IMR-90 (cell line): ENCODE measurements at regions not wholly inside any gene's neighbourhood (a gene's known extent, or its start where the extent isn't known, plus 50 kb on each side); places are given as distances from the start of the nearest gene placed in this dataset.

Source experiments
- ATAC-seq: fragments of 200-7000 bp; cut with Tn5 transposase; 2 replicates; pipeline ENCODE4 v1.9.1; 2020; ENCODE audit warnings: low read depth, mild to moderate bottlenecking, moderate library complexity
- BruUV-seq: library from RNA; stranded (reverse); fragments of 400-500 nt; replicated peaks from 2 replicates; lab custom pipeline; 2021; lab: Mats Ljungman, UMichigan
- CTCF ChIA-PET: fragments of 300-600 bp; formaldehyde crosslinking; extraction: SDS; loops from one replicate; lab custom pipeline; 2021; ENCODE audit warnings: antibody characterized with exemption; lab: Yijun Ruan, JAX
- POLR2A ChIA-PET: fragments of 300-600 bp; sonication (Branson Sonifier 250); formaldehyde crosslinking; loops from one replicate; lab custom pipeline; 2022; ENCODE audit warnings: antibody characterized with exemption; ENCODE audit not compliant: unreplicated experiment; lab: Charles Lee
- DNase-seq: peaks from one replicate; pipeline ENCODE4 v3.0.0; 2013
- H2AFZ ChIP-seq: replicated peaks from 2 replicates; pipeline ENCODE3; 2013; ENCODE audit warnings: low read length, mild to moderate bottlenecking; ENCODE audit not compliant: poor library complexity
- H2AK5ac ChIP-seq: 2 replicates; pipeline ENCODE4 v1.6.1; 2013; ENCODE audit warnings: low read depth, low read length, inconsistent platforms
- H2AK9ac ChIP-seq: replicated peaks from 2 replicates; pipeline ENCODE3; 2013; ENCODE audit warnings: mild to moderate bottlenecking, low read depth, low read length, moderate library complexity; ENCODE audit not compliant: poor library complexity
- H2BK120ac ChIP-seq: 2 replicates; pipeline ENCODE4 v1.6.1; 2013; ENCODE audit warnings: low read depth, low read length, inconsistent platforms
- H2BK15ac ChIP-seq: 3 replicates; pipeline ENCODE4 v1.6.1; 2013; ENCODE audit warnings: low read depth, low read length, inconsistent platforms
- H2BK20ac ChIP-seq: 2 replicates; pipeline ENCODE4 v1.6.1; 2013; ENCODE audit warnings: low read depth, mild to moderate bottlenecking, inconsistent platforms, low read length, moderate library complexity
- H2BK5ac ChIP-seq: 2 replicates; pipeline ENCODE4 v1.6.1; 2013; ENCODE audit warnings: mild to moderate bottlenecking, low read depth, low read length, inconsistent platforms; ENCODE audit not compliant: poor library complexity, severe bottlenecking
- H3K14ac ChIP-seq: replicated peaks from 2 replicates; pipeline ENCODE4 v1.6.1; 2013; ENCODE audit warnings: low read depth, low read length, inconsistent platforms
- H3K18ac ChIP-seq: 2 replicates; pipeline ENCODE4 v1.6.1; 2013; ENCODE audit warnings: low read depth, low read length, control low read depth
- H3K23ac ChIP-seq: 2 replicates; pipeline ENCODE4 v1.6.1; 2013; ENCODE audit warnings: low read depth, low read length, inconsistent platforms
- H3K27ac ChIP-seq: 2 replicates; pipeline ENCODE4 v1.5.1; 2013; ENCODE audit warnings: mild to moderate bottlenecking, control low read depth, low read length; ENCODE audit not compliant: insufficient read depth
- H3K27me3 ChIP-seq: 2 replicates; pipeline ENCODE4 v1.6.1; 2013; ENCODE audit warnings: low read length; ENCODE audit not compliant: control insufficient read depth, insufficient read depth
- H3K36me3 ChIP-seq: 2 replicates; pipeline ENCODE4 v1.6.1; 2013; ENCODE audit warnings: low read length, mixed read lengths; ENCODE audit not compliant: control insufficient read depth, insufficient read depth
- H3K4ac ChIP-seq: 2 replicates; pipeline ENCODE4 v1.6.1; 2013; ENCODE audit warnings: low read depth, low read length, inconsistent platforms
- H3K4me1 ChIP-seq: 2 replicates; pipeline ENCODE4 v1.6.1; 2013; ENCODE audit warnings: low read length, mixed read lengths; ENCODE audit not compliant: control insufficient read depth, insufficient read depth
- H3K4me2 ChIP-seq: 2 replicates; pipeline ENCODE4 v1.6.1; 2013; ENCODE audit warnings: low read depth, mild to moderate bottlenecking, control low read depth, low read length, moderate library complexity
- H3K4me3 ChIP-seq: 2 replicates; pipeline ENCODE4 v1.5.1; 2013; ENCODE audit warnings: low read depth, mild to moderate bottlenecking, control low read depth, low read length, moderate library complexity; ENCODE audit not compliant: insufficient read depth
- H3K56ac ChIP-seq: 2 replicates; pipeline ENCODE4 v1.6.1; 2013; ENCODE audit warnings: low read length, inconsistent platforms; ENCODE audit not compliant: insufficient read depth; ENCODE audit errors: extremely low read depth
- H3K79me1 ChIP-seq, 2 experiments: 2 replicates each; pipeline ENCODE4 v1.6.1; 2013; ENCODE audit warnings: low read length in 2 of 2, inconsistent platforms in 1 of 2, low read depth in 1 of 2
- H3K9ac ChIP-seq: 2 replicates; pipeline ENCODE4 v1.6.1; 2013; ENCODE audit warnings: low read depth, low read length, control low read depth
- H3K9me1 ChIP-seq: 2 replicates; pipeline ENCODE4 v1.6.1; 2013; ENCODE audit warnings: low read length, inconsistent platforms; ENCODE audit not compliant: insufficient read depth
- H3K9me3 ChIP-seq: 2 replicates; pipeline ENCODE4 v1.6.1; 2013; ENCODE audit warnings: low read length; ENCODE audit not compliant: control insufficient read depth, insufficient read depth
- H4K20me1 ChIP-seq: 2 replicates; pipeline ENCODE4 v1.6.1; 2013; ENCODE audit warnings: low read length, inconsistent platforms; ENCODE audit not compliant: insufficient read depth
- H4K5ac ChIP-seq: 2 replicates; pipeline ENCODE4 v1.6.1; 2013; ENCODE audit warnings: mild to moderate bottlenecking, low read depth, low read length, control low read depth
- H4K8ac ChIP-seq, 2 experiments: 2 replicates each; pipeline ENCODE4 v1.6.1; 2013; ENCODE audit warnings: low read depth in 2 of 2, low read length in 2 of 2, control low read depth in 1 of 2, inconsistent platforms in 1 of 2
- H4K91ac ChIP-seq: 2 replicates; pipeline ENCODE4 v1.6.1; 2013; ENCODE audit warnings: low read depth, low read length, inconsistent platforms; ENCODE audit not compliant: insufficient read depth
- CEBPB ChIP-seq: IDR thresholded peaks from 2 replicates; pipeline ENCODE4 v1.6.1; 2012; ENCODE audit warnings: low read depth, low read length, improper control_type of control experiment
- FOS ChIP-seq: fragments of 150-350 bp; IDR thresholded peaks from 2 replicates; pipeline ENCODE4 v1.6.1; 2016; ENCODE audit warnings: low read depth, low read length
- NFE2L2 ChIP-seq: fragments of 150-350 bp; IDR thresholded peaks from 2 replicates; pipeline ENCODE4 v1.6.1; 2016; ENCODE audit warnings: low read depth, mild to moderate bottlenecking, low read length
- POLR2A ChIP-seq: IDR thresholded peaks from 2 replicates; pipeline ENCODE4 v1.6.1; 2012; ENCODE audit warnings: mild to moderate bottlenecking, low read depth, low read length
- WGBS, 2 experiments: methylation state at CpG; one replicate each; pipeline versions ENCODE4 v1.1.5 to v1.1.7; 2013; ENCODE audit warnings: missing lambda C conversion rate in 2 of 2; ENCODE audit not compliant: insufficient read length in 1 of 2; ENCODE audit errors: extremely low coverage in 2 of 2; 5-methylcytosine and 5-hydroxymethylcytosine counted together
- dilution Hi-C: fragments of 300-500 bp; cut with HindIII; formaldehyde crosslinking; loops from one replicate; pipeline ENCODE4 v1.14.3; 2018; ENCODE audit warnings: low sequenced_read_pairs; ENCODE audit not compliant: unreplicated experiment
- in situ Hi-C: fragments of 300-500 bp; cut with MboI; formaldehyde crosslinking; loops from 3 replicates; pipeline ENCODE4 v1.14.3; 2019; ENCODE audit warnings: low sequenced_read_pairs, inconsistent platforms, mixed read lengths
- intact Hi-C: fragments of 100-400 bp; cut with micrococcal nuclease; formaldehyde crosslinking; loops from 2 replicates; pipeline ENCODE4 v1.10.0; 2022

DNA sequence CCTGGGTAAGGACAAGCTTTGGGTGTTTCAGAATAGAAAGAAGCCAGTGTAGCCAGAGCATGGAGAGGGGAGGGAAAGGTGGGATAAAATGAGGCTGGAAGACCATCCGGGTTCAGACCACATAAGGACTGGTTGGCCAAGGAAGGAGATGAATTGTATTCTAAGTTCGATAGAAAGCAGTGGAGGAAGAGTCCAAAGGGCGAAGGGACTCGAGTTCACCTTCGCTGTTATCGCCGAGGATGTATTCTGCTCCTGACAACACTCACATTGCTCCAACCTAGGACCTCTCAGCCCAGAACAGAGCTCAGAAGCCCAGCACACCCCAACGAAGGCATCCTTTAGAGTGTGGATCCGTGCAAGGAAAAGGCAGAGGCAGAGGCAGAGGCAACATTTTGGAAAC is 133.1 kb upstream of the EPB41L4A start:
- no peak overlapping the region for H4K8ac ChIP-seq
- intact Hi-C loops (no loop called here), dilution Hi-C loops (no loop called here), in situ Hi-C loops (loop anchor here (5.0 to 25.0 kb wide), 4 partner anchors 205 to 1060 kb away; no protein-coding TSS in a partner anchor)
- no TSS peak for BruUV-seq
- H3K23ac ChIP-seq, result no peak overlapping the region
- H2BK20ac ChIP-seq, result no peak overlapping the region
- no CpG with 5 or more reads among the region's 9 CpGs for WGBS, 2 experiments
- H3K9me1 ChIP-seq, result peaks cover 3% of the 10 kb centered on the region; the same call in 1 of the 2 replicates
- no peak for TF ChIP-seq POLR2A
- TF ChIP-seq FOS, result no peak
- TF ChIP-seq CEBPB, result no peak
- TF ChIP-seq NFE2L2, result no peak
- ChIA-PET CTCF (interaction anchor here (0.8 to 1.5 kb wide), 2 partner anchors 206 to 296 kb away, joined by 3 to 6 read pairs; no protein-coding TSS in a partner anchor), POLR2A (no interaction called here)
- H2AK9ac ChIP-seq, result no peak overlapping the region
- peaks cover 10% of the 10 kb centered on the region for H3K27me3 ChIP-seq
- no peak overlapping the region for H3K27ac ChIP-seq
- H3K36me3 ChIP-seq, result no peaks in the 10 kb centered on the region
- no peak overlapping the region for H2AK5ac ChIP-seq
- no peak overlapping the region for H3K9ac ChIP-seq
- H2BK15ac ChIP-seq, result no peak overlapping the region
- H3K4me3 ChIP-seq, result no peak overlapping the region
- no peaks in the 10 kb centered on the region; the same call in 1 of the 2 replicates for H3K4me1 ChIP-seq
- ATAC-seq (no peak), DNase-seq (no peak)
- no peaks in the 10 kb centered on the region for H3K79me1 ChIP-seq
- H2BK120ac ChIP-seq, result no peak overlapping the region
- H3K4me2 ChIP-seq, result no peak overlapping the region
- no peak overlapping the region for H4K91ac ChIP-seq
- H3K9me3 ChIP-seq, result no peaks in the 10 kb centered on the region
- H3K14ac ChIP-seq, result no peak overlapping the region
- H3K4ac ChIP-seq, result no peak overlapping the region
- no peak overlapping the region for H4K5ac ChIP-seq
- H4K20me1 ChIP-seq, result no peaks in the 10 kb centered on the region
- H3K56ac ChIP-seq, result no peak overlapping the region
- H2AFZ ChIP-seq, result peak overlapping the region; percentile 28
- no peak overlapping the region for H2BK5ac ChIP-seq
- no peak overlapping the region for H3K18ac ChIP-seq
